WTC11 (cell line): ENCODE measurements at regions not wholly inside any gene's neighbourhood (a gene's known extent, or its start where the extent isn't known, plus 50 kb on each side); places are given as distances from the start of the nearest gene placed in this dataset.

Source experiments
- CBFB ChIP-seq: sonication (generic); formaldehyde crosslinking; IDR thresholded peaks from 2 replicates; pipeline ENCODE4 v1.8.1; 2022; ENCODE audit warnings: mild to moderate bottlenecking, low read depth, missing genetic modification reagents
- CTCF ChIP-seq: fragments of 200-600 bp; IDR thresholded peaks from 2 replicates; pipeline ENCODE4 v1.8.0; 2022; ENCODE audit warnings: antibody characterized with exemption
- FOXJ3 ChIP-seq: sonication (generic); formaldehyde crosslinking; IDR thresholded peaks from 2 replicates; pipeline ENCODE4 v1.9.0; 2021; ENCODE audit warnings: missing genetic modification reagents, mild to moderate bottlenecking, borderline replicate concordance
- TP53 ChIP-seq: sonication (generic); formaldehyde crosslinking; IDR thresholded peaks from 2 replicates; pipeline ENCODE4 v1.8.1; 2023; ENCODE audit warnings: mild to moderate bottlenecking, missing genetic modification reagents

- TF ChIP-seq CTCF (no peak), TP53 (CRISPR knock-in tag) (no peak), FOXJ3 (no peak), CBFB (no peak)
Measured at GRCh38 chr17:53428913-53429312, 393.8 kb upstream of the KIF2B start.
